Ishikawa (cell line): ENCODE measurements at regions not wholly inside any gene's neighbourhood (a gene's known extent, or its start where the extent isn't known, plus 50 kb on each side); places are given as distances from the start of the nearest gene placed in this dataset.

Source experiments
- CEBPB ChIP-seq: IDR thresholded peaks from 2 replicates; pipeline ENCODE4 v1.6.1; 2012
- CREB1 ChIP-seq: IDR thresholded peaks from 2 replicates; pipeline ENCODE4 v1.6.1; 2012; ENCODE audit warnings: low read depth
- EGR1 ChIP-seq: IDR thresholded peaks from 2 replicates; pipeline ENCODE4 v1.6.1; 2012
- EP300 ChIP-seq: IDR thresholded peaks from 2 replicates; pipeline ENCODE4 v1.6.1; 2012; ENCODE audit warnings: borderline replicate concordance
- FOXM1 ChIP-seq: IDR thresholded peaks from 2 replicates; pipeline ENCODE4 v1.6.1; 2012; ENCODE audit warnings: low read depth, borderline replicate concordance
- NFIC ChIP-seq: IDR thresholded peaks from 2 replicates; pipeline ENCODE4 v1.6.1; 2012
- RAD21 ChIP-seq: IDR thresholded peaks from 2 replicates; pipeline ENCODE4 v1.6.1; 2012; ENCODE audit warnings: low read depth
- TAF1 ChIP-seq: IDR thresholded peaks from 2 replicates; pipeline ENCODE4 v1.6.1; 2012; ENCODE audit warnings: low read depth, mild to moderate bottlenecking
- TCF12 ChIP-seq: IDR thresholded peaks from 2 replicates; pipeline ENCODE4 v1.6.1; 2012; ENCODE audit warnings: low read depth
- TEAD4 ChIP-seq: IDR thresholded peaks from 2 replicates; pipeline ENCODE4 v1.6.1; 2012
- YY1 ChIP-seq: IDR thresholded peaks from 2 replicates; pipeline ENCODE4 v1.6.1; 2012; ENCODE audit warnings: low read depth
- ZBTB7A ChIP-seq: IDR thresholded peaks from 2 replicates; pipeline ENCODE4 v1.6.1; 2012; ENCODE audit warnings: low read depth
- TF ChIP-seq, protein P1 (sequence below): IDR thresholded peaks from 2 replicates; pipeline ENCODE4 v1.6.1; 2012
- TF ChIP-seq, protein P2 (sequence below): IDR thresholded peaks from 2 replicates; pipeline ENCODE4 v1.6.1; 2012
- TF ChIP-seq, protein P3 (sequence below): IDR thresholded peaks from 2 replicates; pipeline ENCODE4 v1.6.1; 2012; ENCODE audit warnings: low read depth, mild to moderate bottlenecking

DNA sequence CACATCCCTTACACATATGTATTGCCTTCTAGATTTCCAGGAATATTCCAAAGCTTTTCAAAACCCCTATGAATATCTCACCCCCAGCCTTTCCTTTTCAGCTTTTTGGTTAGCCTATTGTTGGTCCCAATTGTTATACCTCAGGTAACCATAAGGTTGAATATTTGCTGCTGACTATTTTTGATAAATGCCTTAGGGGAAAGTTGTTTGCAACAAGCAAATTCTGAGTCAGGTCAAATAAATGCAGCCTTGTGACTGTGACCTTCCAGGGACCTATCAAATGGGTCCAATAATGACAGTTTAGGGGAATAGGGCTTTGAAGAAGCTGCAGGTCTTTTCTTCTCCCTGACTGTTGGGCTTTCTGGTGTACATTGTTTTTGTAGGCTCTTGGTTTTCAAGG, 699.7 kb downstream of the NTRK3 start:
- TF ChIP-seq FOXM1 (no peak), EGR1 (no peak)
- TF ChIP-seq, protein P1, sequence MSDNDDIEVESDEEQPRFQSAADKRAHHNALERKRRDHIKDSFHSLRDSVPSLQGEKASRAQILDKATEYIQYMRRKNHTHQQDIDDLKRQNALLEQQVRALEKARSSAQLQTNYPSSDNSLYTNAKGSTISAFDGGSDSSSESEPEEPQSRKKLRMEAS: no peak

DNA sequence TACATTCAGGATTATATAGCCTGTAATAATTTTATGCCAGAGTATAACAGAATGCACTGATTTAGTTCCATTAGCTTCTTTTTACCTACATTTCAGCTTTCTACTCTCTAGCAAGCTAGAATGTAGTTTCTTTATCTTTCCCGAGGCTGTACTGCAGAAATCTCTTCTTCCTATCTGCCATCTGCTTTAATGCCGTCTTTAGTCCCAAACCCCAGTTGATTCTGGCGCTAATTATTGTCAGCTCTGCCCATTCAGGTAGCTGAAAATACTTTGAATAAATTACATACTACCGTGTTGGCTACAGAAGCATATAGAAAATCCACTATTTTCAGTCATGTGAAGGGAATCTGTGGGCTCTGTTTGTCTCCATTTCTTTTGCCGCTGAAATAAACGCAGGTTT, 706.7 kb downstream of the NTRK3 start:
- no peak for TF ChIP-seq TAF1
- no peak for TF ChIP-seq ZBTB7A
- no peak for TF ChIP-seq TEAD4
- no peak for TF ChIP-seq EP300
- TF ChIP-seq CREB1: no peak
- TF ChIP-seq YY1: no peak
- no peak for TF ChIP-seq TCF12
- TF ChIP-seq, protein P2, sequence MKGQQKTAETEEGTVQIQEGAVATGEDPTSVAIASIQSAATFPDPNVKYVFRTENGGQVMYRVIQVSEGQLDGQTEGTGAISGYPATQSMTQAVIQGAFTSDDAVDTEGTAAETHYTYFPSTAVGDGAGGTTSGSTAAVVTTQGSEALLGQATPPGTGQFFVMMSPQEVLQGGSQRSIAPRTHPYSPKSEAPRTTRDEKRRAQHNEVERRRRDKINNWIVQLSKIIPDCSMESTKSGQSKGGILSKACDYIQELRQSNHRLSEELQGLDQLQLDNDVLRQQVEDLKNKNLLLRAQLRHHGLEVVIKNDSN: no peak
- TF ChIP-seq RAD21: no peak
- TF ChIP-seq NFIC: no peak
- TF ChIP-seq, protein P1: no peak
- TF ChIP-seq CEBPB: no peak

DNA sequence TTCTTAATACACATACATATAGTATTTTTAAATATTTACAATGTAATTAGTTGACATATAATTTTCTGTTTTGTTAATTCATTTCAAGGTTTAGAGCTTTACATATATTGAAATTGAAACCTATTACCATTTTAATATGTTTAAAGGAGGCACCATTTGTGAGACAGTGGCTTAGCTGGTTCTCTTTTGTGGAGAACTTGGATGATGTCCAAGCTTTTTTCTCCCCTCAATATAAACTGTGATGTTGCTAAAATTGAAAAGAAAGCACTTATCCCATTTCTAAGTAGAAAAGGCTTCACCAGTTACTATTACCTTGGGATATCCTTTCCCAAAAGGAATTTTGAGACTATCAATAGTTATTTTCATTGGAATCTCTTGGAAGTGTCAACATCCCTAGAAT, 707.2 kb downstream of the NTRK3 start:
- TF ChIP-seq CEBPB (no peak), CREB1 (no peak), EP300 (no peak), EGR1 (no peak), TCF12 (no peak), NFIC (no peak), TAF1 (no peak), ZBTB7A (no peak), TEAD4 (no peak), FOXM1 (no peak), RAD21 (no peak), YY1 (no peak)
- TF ChIP-seq, protein P2: no peak
- TF ChIP-seq, protein P1: no peak
- TF ChIP-seq, protein P3, sequence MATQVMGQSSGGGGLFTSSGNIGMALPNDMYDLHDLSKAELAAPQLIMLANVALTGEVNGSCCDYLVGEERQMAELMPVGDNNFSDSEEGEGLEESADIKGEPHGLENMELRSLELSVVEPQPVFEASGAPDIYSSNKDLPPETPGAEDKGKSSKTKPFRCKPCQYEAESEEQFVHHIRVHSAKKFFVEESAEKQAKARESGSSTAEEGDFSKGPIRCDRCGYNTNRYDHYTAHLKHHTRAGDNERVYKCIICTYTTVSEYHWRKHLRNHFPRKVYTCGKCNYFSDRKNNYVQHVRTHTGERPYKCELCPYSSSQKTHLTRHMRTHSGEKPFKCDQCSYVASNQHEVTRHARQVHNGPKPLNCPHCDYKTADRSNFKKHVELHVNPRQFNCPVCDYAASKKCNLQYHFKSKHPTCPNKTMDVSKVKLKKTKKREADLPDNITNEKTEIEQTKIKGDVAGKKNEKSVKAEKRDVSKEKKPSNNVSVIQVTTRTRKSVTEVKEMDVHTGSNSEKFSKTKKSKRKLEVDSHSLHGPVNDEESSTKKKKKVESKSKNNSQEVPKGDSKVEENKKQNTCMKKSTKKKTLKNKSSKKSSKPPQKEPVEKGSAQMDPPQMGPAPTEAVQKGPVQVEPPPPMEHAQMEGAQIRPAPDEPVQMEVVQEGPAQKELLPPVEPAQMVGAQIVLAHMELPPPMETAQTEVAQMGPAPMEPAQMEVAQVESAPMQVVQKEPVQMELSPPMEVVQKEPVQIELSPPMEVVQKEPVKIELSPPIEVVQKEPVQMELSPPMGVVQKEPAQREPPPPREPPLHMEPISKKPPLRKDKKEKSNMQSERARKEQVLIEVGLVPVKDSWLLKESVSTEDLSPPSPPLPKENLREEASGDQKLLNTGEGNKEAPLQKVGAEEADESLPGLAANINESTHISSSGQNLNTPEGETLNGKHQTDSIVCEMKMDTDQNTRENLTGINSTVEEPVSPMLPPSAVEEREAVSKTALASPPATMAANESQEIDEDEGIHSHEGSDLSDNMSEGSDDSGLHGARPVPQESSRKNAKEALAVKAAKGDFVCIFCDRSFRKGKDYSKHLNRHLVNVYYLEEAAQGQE: no peak

DNA sequence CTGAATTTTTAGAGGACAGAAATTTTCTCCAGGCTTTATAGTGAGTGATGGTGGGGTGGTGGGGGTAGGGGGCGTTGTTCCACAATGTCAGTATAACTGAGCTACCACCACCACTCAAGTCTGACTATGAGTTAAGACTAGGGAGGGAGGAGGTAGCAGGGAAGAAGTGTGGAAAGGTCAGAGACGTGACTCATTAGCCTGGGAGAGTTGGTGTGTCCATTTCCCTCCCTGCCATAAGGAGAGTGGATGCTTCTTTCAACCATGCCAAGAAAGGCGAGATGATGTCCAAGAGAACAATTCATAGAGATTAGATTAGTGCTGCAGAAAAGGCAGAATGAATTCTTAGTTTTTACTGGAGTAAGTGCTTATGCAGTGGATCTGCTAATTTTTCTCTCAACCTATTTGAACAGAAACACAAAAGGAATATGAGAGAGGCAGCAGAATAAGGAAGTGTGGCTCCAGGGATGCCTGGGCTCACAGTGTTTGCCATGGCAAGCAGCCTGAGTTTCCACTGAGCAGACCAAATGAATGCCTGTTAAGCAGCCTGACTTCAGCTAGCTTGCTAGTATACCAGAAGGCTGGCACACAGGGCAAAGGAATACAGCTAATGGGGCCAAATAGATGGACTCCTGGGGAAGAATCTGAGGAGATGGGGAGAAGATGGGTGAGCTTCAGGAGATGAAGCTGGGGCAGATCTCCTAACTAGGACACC, 708.9 kb downstream of the NTRK3 start:
- no peak for TF ChIP-seq CREB1
- TF ChIP-seq ZBTB7A: no peak
- TF ChIP-seq YY1: no peak
- TF ChIP-seq EGR1: no peak

DNA sequence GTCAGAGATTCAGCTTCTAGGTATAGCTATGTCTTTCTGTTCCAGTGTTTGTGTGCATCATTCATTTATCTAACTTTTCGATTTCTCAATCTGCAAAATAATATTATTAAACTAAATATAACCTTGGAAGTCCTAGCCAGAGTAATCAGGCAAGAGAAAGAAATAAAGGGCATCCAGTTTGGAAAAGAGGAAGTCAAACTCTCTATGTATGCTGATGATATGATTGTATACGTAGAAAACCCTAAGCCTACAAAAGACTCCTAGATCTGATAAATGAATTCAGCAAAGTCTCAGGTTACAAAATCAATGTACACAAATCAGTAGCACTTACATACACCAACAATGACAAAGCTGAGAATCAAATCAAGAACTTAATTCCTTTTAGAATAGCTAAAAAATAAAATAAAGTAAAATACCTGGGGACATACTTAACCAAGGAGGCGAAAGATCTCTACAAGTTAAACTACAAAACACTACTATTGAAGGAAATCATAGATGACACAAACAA, 718.2 kb downstream of the NTRK3 start:
- TF ChIP-seq, protein P3: no peak
- no peak for TF ChIP-seq FOXM1
- TF ChIP-seq, protein P2: no peak
- TF ChIP-seq TCF12: no peak
- no peak for TF ChIP-seq EGR1
- TF ChIP-seq TAF1: no peak
- TF ChIP-seq NFIC: no peak
- no peak for TF ChIP-seq CREB1
- no peak for TF ChIP-seq RAD21
- TF ChIP-seq TEAD4: no peak
